Hepatocyte (in vitro differentiated cells): ENCODE measurements at regions not wholly inside any gene's neighbourhood (a gene's known extent, or its start where the extent isn't known, plus 50 kb on each side); places are given as distances from the start of the nearest gene placed in this dataset.

Experiments
- CTCF ChIP-seq: fragments of 200-600 bp; sonication (generic); IDR thresholded peaks from 2 replicates; pipeline ENCODE4 v1.5.1; 2016; ENCODE audit warnings: antibody characterized with exemption, mild to moderate bottlenecking; ENCODE audit not compliant: poor library complexity
- EZH2phosphoT487 ChIP-seq: fragments of 200-600 bp; sonication (generic); IDR thresholded peaks from one replicate; pipeline ENCODE4 v1.6.1; 2018; ENCODE audit warnings: antibody characterized with exemption, mild to moderate bottlenecking, low read depth, moderate library complexity; ENCODE audit not compliant: unreplicated experiment, severe bottlenecking

DNA sequence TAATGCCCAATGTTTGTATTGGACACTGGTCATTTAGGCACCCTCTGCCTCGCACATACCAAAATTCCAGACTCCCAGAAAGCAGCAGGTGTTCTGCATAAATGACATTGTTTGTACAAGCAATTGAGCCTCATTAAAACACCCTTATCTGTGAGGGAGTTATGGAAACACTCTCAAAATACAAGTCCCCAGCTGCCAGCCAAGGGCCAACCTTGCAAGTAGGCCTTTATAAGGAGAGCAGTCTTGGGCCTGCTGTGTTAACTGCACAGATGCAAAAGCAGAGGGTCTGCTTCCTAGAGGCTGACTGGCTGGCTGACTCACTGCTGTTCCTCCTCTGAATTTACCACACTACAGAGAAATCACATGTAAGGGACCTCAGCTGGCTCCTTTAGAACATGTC, 150.4 kb upstream of the HMGN3 start:
- TF ChIP-seq CTCF = no peak
- no peak for TF ChIP-seq EZH2phosphoT487
